ENCODE measurements at regions not wholly inside any gene's neighbourhood (a gene's known extent, or its start where the extent isn't known, plus 50 kb on each side); places are given as distances from the start of the nearest gene placed in this dataset.

- POLR2A ChIA-PET = no interaction called here
- Histone ChIP-seq H3K9me1 (replicated peaks; ENCODE audit: control insufficient read depth, extremely low read depth, insufficient read depth, low read length) (no peaks in the 10 kb centered on the region), H3K79me2 (ENCODE audit: control insufficient read depth, insufficient read depth, low read length) (no peaks in the 10 kb centered on the region), H4K20me1 (replicated peaks; ENCODE audit: control insufficient read depth, extremely low read depth, insufficient read depth, low read length) (no peaks in the 10 kb centered on the region), H3K27ac (ENCODE audit: insufficient read depth, low read depth, low read length) (no peak overlapping the region), H3K27me3 (ENCODE audit: control insufficient read depth in 2 of 2, insufficient read depth in 2 of 2, low read length in 2 of 2) (no peaks in the 10 kb centered on the region), H2AFZ (ENCODE audit: low read depth, low read length) (no peak overlapping the region), H3K9me3 (replicated peaks; ENCODE audit: control insufficient read depth, insufficient read depth, low read length) (no peaks in the 10 kb centered on the region), H3K9ac (replicated peaks; ENCODE audit: extremely low read depth, insufficient read depth, low read length) (no peak overlapping the region), H3K36me3 (ENCODE audit: control insufficient read depth in 2 of 2, extremely low read depth in 1 of 2, insufficient read depth in 2 of 2, low read length in 2 of 2) (no peaks in the 10 kb centered on the region), H3K4me3 (replicated peaks in 1 of 3; ENCODE audit: insufficient read depth in 1 of 3, low read depth in 1 of 3, low read length in 3 of 3) (no peak overlapping the region), H3K4me1 (ENCODE audit: control insufficient read depth, extremely low read depth, insufficient read depth, low read length) (peaks cover 3% of the 10 kb centered on the region), H3K4me2 (ENCODE audit: insufficient read depth, low read length) (no peak overlapping the region)
- FAIRE-seq = no peak
- dilution Hi-C loops (cut with MboI; ENCODE audit: extremely low pct_ligation_motif_present, low sequenced_read_pairs) (no loop called here), intact Hi-C loops (cut with micrococcal nuclease) (no loop called here)
- TF ChIP-seq POLR2AphosphoS5 (IDR thresholded peaks at IDR 0.05; ENCODE audit: insufficient read depth, low read depth, low read length) (no peak), MAX (IDR thresholded peaks at IDR 0.05; ENCODE audit: insufficient read depth, insufficient read length) (no peak), FOS (IDR thresholded peaks at IDR 0.05; ENCODE audit: borderline replicate concordance, insufficient read depth, low read length) (no peak), GATA2 (IDR thresholded peaks at IDR 0.05; ENCODE audit: insufficient read depth, insufficient read length, low read depth, low read length) (no peak), MYC (IDR thresholded peaks at IDR 0.05; ENCODE audit: low read depth, low read length) (no peak), POLR2A (IDR thresholded peaks at IDR 0.05; ENCODE audit: low read depth, low read length) (no peak), EZH2 (IDR thresholded peaks at IDR 0.05; ENCODE audit: borderline replicate concordance, low read depth, low read length, severe bottlenecking) (no peak), JUN (IDR thresholded peaks at IDR 0.05; ENCODE audit: borderline replicate concordance, insufficient read depth, insufficient read length, low read depth) (no peak)
- TF ChIP-seq, protein P1, sequence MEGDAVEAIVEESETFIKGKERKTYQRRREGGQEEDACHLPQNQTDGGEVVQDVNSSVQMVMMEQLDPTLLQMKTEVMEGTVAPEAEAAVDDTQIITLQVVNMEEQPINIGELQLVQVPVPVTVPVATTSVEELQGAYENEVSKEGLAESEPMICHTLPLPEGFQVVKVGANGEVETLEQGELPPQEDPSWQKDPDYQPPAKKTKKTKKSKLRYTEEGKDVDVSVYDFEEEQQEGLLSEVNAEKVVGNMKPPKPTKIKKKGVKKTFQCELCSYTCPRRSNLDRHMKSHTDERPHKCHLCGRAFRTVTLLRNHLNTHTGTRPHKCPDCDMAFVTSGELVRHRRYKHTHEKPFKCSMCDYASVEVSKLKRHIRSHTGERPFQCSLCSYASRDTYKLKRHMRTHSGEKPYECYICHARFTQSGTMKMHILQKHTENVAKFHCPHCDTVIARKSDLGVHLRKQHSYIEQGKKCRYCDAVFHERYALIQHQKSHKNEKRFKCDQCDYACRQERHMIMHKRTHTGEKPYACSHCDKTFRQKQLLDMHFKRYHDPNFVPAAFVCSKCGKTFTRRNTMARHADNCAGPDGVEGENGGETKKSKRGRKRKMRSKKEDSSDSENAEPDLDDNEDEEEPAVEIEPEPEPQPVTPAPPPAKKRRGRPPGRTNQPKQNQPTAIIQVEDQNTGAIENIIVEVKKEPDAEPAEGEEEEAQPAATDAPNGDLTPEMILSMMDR (IDR thresholded peaks at IDR 0.05; ENCODE audit: extremely low read depth in 1 of 2, insufficient read depth in 1 of 2, low read depth in 1 of 2, low read length in 2 of 2) = no peak
- no peak for DNase-seq (ENCODE audit: low read depth, low spot score)
- no TSS peak for BruUV-seq (replicated peaks)
- CTCF ChIA-PET = no interaction called here
Measured at GRCh38 chr5:67257077-67257476, 60.5 kb upstream of the CD180 start.

Data from endothelial cell of umbilical vein (primary cell).